Bronchial epithelial cell (primary cell): ENCODE measurements at regions not wholly inside any gene's neighbourhood (a gene's known extent, or its start where the extent isn't known, plus 50 kb on each side); places are given as distances from the start of the nearest gene placed in this dataset.
A peak's percentile ranks its signal among the peaks of the same experiment; 100 is the strongest.

Experiments used
- DNase-seq: peaks from one replicate; pipeline ENCODE4 v3.0.0-alpha.2; 2010; ENCODE audit warnings: low read depth
- FAIRE-seq: peaks from 2 replicates; lab custom pipeline; 2011; peaks lifted over from hg19 to GRCh38; lab: Jason Lieb, UNC
- H3K27me3 ChIP-seq: 2 replicates; pipeline ENCODE4 v1.5.1; 2011; ENCODE audit warnings: low read length; ENCODE audit not compliant: control insufficient read depth, insufficient read depth
- H3K36me3 ChIP-seq: 2 replicates; pipeline ENCODE4 v1.5.1; 2011; ENCODE audit warnings: low read length; ENCODE audit not compliant: control insufficient read depth, insufficient read depth
- H3K4me3 ChIP-seq: 2 replicates; pipeline ENCODE4 v1.5.1; 2011; ENCODE audit warnings: mild to moderate bottlenecking, low read depth, low read length, control low read depth
- TF ChIP-seq, protein P1 (sequence below): IDR thresholded peaks from 2 replicates; pipeline ENCODE4 v1.5.1; 2011; ENCODE audit warnings: mild to moderate bottlenecking, moderate library complexity, low read length, control low read depth, inconsistent platforms; ENCODE audit not compliant: insufficient read depth, severe bottlenecking

DNA sequence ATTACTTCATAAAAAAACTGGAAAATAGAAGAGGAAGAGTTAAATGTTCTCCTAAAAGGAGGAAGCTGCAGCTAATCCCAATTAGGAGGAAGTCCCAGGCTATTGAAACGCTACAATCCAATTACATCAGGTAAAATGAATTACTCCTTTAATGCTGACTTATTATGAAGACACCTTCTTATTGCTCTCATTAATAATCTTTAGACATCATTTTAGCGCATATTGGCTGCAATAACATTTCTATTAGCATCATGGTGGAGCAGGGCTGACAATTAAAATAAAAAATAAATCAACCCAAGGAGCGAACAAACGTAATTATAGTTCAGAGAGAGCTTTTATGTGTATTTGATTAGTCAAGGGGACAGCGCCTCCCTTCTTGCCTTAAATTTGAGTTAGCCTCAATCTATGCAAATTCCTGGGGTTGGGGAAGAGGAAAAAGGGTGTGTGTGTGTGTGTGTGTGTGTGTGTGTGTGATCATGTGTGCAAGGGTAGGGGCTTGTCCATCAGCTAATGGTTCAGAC lies 109.0 kb upstream of the IRX6 start:
- no peaks in the 10 kb centered on the region for H3K36me3 ChIP-seq
- TF ChIP-seq, protein P1, sequence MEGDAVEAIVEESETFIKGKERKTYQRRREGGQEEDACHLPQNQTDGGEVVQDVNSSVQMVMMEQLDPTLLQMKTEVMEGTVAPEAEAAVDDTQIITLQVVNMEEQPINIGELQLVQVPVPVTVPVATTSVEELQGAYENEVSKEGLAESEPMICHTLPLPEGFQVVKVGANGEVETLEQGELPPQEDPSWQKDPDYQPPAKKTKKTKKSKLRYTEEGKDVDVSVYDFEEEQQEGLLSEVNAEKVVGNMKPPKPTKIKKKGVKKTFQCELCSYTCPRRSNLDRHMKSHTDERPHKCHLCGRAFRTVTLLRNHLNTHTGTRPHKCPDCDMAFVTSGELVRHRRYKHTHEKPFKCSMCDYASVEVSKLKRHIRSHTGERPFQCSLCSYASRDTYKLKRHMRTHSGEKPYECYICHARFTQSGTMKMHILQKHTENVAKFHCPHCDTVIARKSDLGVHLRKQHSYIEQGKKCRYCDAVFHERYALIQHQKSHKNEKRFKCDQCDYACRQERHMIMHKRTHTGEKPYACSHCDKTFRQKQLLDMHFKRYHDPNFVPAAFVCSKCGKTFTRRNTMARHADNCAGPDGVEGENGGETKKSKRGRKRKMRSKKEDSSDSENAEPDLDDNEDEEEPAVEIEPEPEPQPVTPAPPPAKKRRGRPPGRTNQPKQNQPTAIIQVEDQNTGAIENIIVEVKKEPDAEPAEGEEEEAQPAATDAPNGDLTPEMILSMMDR, result no peak
- DNase-seq (no peak), FAIRE-seq (no peak)
- no peaks in the 10 kb centered on the region for H3K27me3 ChIP-seq
- H3K4me3 ChIP-seq, result no peak overlapping the region

DNA sequence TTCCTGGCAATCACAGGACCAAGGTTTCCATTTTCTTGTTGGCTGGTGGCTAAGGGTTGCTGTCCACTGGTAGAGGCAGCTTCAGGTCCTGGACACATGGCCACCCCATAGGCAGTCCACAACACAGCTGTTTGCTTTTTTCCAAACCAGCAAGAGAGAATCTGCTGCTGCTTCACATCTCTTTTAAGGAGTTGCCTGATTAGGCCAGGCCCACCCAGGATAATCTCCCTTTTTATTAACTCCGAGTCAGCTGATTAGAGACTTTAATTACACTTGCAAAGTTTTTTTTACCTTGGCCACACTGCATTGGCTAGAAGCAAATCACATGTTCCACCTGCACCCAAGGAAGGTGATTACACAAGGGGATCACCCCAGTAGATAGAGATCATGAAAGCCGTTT lies 106.6 kb upstream of the IRX6 start:
- Histone ChIP-seq H3K36me3 (no peaks in the 10 kb centered on the region), H3K4me3 (no peak overlapping the region), H3K27me3 (no peaks in the 10 kb centered on the region)
- DNase-seq (no peak), FAIRE-seq (no peak)
- TF ChIP-seq, protein P1, result no peak

DNA sequence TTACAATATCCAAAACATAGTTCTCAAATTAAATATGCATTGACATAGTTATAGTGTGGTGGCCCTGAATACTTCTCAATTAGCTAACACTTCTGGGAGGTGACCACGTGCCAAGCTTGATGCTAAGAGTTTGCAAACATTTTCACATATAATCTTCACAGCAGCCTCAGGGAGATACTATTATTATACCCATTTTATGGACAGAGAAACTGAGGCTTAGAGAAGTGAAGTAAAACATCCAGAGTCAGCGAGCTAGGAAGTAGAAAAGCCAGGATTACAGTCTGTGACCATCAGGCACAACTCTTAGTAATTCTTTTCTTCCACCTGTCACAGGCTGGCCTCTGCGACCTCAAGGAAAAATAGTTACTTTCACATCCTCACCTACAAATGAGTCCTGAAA lies 102.2 kb upstream of the IRX6 start:
- no peak for DNase-seq
- Histone ChIP-seq H3K27me3 (no peaks in the 10 kb centered on the region), H3K36me3 (no peaks in the 10 kb centered on the region), H3K4me3 (no peak overlapping the region)
- TF ChIP-seq, protein P1, result no peak
- no peak for FAIRE-seq

DNA sequence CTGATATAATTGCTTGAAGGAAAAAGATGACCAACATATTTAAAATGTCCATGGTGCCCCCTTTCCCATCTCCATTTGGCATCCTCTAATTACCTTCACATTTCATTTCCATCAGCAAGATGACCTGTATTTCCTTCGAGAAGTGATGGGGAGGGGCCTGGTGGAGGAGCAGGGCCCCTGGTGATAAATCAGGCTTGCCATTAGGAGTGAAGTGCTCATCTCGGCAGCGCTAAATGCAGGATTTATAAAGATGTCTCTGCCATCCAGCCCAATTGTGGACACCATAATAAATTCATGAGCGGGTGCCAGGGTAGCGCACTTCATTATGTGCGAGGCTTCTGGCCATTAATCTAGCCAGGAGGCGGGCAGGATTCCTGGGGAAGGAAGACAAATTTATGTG lies 101.5 kb upstream of the IRX6 start:
- TF ChIP-seq, protein P1, result no peak
- Histone ChIP-seq H3K27me3 (no peaks in the 10 kb centered on the region), H3K4me3 (no peak overlapping the region), H3K36me3 (no peaks in the 10 kb centered on the region)
- DNase-seq, result no peak
- no peak for FAIRE-seq

DNA sequence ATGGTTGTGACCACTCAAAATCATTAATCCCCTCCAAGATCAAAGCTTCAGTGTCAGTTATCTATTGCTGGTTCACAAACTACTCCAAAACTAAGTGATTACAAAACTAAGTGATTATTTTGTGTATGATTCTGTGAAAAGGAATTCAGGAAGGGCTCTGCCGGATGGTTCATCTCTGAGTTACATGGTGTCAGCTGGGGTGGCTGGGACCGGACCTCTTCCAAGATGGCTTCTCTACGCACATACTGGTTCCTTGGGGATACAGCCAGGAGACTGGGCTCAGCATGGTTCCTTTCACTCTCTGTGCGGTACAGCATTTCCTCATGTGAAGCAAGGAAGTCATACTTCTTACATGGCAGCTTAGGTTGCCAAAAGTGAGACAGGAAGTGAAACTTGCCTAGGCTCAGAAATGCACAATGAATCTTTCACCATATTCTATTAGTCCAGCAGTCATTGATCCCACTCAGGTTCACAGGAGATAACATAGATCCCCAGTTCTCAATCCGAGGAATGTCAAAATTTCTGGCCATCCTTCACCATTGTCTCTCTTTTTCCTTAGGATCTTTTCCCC lies 97.9 kb upstream of the IRX6 start:
- TF ChIP-seq, protein P1, result no peak
- DNase-seq (peak; percentile 67), FAIRE-seq (no peak)
- Histone ChIP-seq H3K36me3 (no peaks in the 10 kb centered on the region), H3K27me3 (no peaks in the 10 kb centered on the region), H3K4me3 (no peak overlapping the region)

DNA sequence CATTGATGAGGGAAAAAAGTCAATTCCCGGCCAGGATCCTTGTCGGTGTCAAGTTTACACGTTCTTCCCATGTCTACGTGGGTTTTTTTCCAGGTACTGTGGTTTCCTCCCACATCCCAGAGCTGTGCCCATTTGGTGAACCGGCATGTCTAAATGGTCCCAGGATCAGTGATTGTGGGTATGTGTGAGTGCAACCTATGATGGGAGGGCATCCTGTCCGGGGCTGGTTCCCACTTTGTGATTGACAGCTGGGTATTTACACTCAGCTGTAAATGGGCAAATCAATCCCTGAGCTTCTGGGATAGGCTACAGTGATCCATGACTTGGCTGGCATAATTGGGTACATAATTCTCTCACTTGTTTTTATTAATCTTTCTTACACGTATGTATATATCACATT lies 91.2 kb upstream of the IRX6 start:
- no peak for FAIRE-seq
- TF ChIP-seq, protein P1, result no peak
- no peak for DNase-seq
- H3K36me3 ChIP-seq, result no peaks in the 10 kb centered on the region
- H3K4me3 ChIP-seq, result no peak overlapping the region
- H3K27me3 ChIP-seq, result no peaks in the 10 kb centered on the region
